ENCODE measurements at regions not wholly inside any gene's neighbourhood (a gene's known extent, or its start where the extent isn't known, plus 50 kb on each side); places are given as distances from the start of the nearest gene placed in this dataset.

- TF ChIP-seq FOXM1 (IDR thresholded peaks at IDR 0.05; ENCODE audit: low read depth, low read length) (no peak), MTA3 (IDR thresholded peaks at IDR 0.05; ENCODE audit: borderline replicate concordance, low read length) (no peak), USF2 (IDR thresholded peaks at IDR 0.05; ENCODE audit: borderline replicate concordance, low read depth, low read length) (no peak), PRDM15 (CRISPR knock-in tag; IDR thresholded peaks at IDR 0.05) (no peak), IRF3 (IDR thresholded peaks at IDR 0.05) (no peak), MEF2A (IDR thresholded peaks at IDR 0.05; ENCODE audit: insufficient read depth, low read depth, low read length) (no peak), CTCF (IDR thresholded peaks at IDR 0.05 in 2 of 3, conservative IDR thresholded peaks at IDR 0.05 in 1 of 3; ENCODE audit: control insufficient read depth in 2 of 3, extremely low read depth in 1 of 3, insufficient read depth in 1 of 3, low read depth in 3 of 3, low read length in 3 of 3) (no peak), HDAC6 (IDR thresholded peaks at IDR 0.05; ENCODE audit: unreplicated experiment) (no peak), MAX (IDR thresholded peaks at IDR 0.05; ENCODE audit: low read depth, low read length) (no peak)
These were observed 270.5 kb upstream of the ADAMTS9 start for GRCh38 chr3:64958199-64958843.

Measured in GM12878 (cell line).